GM12878 (cell line): ENCODE measurements at regions not wholly inside any gene's neighbourhood (a gene's known extent, or its start where the extent isn't known, plus 50 kb on each side); places are given as distances from the start of the nearest gene placed in this dataset.
"Not testable (repeated sequence)": the region's sequence is repeated elsewhere in the genome, so short reads cannot be mapped to it uniquely, and the experiment has no call there.

ENCODE experiments used
- CEBPB ChIP-seq, 2 experiments: fragments of 150-350 bp in 1 of 2; IDR thresholded peaks; 2 replicates each; pipeline ENCODE4 v1.6.1; 2012 to 2014; ENCODE audit warnings: low read depth in 2 of 2, low read length in 2 of 2, borderline replicate concordance in 1 of 2, inconsistent platforms in 1 of 2
- GABPA ChIP-seq: IDR thresholded peaks from 2 replicates; pipeline ENCODE4 v1.6.1; 2014; ENCODE audit warnings: antibody characterized with exemption, low read depth, mild to moderate bottlenecking, inconsistent platforms
- MYC ChIP-seq: IDR thresholded peaks from 2 replicates; pipeline ENCODE4 v1.6.1; 2011; ENCODE audit warnings: mild to moderate bottlenecking, low read length, moderate library complexity, inconsistent platforms; ENCODE audit not compliant: insufficient read depth, insufficient replicate concordance, insufficient read length, severe bottlenecking
- NRF1 ChIP-seq: conservative IDR thresholded peaks from 2 replicates; pipeline ENCODE4 v1.6.1; 2011; ENCODE audit warnings: mild to moderate bottlenecking, low read depth, low read length, improper control_type of control experiment
- POLR2A ChIP-seq: IDR thresholded peaks from 2 replicates; pipeline ENCODE4 v1.6.1; 2011; ENCODE audit warnings: low read depth, mild to moderate bottlenecking, low read length
- POLR2AphosphoS5 ChIP-seq: IDR thresholded peaks from 2 replicates; pipeline ENCODE4 v1.6.1; 2011; ENCODE audit warnings: mild to moderate bottlenecking, low read length, inconsistent platforms
- SIN3A ChIP-seq: IDR thresholded peaks from 2 replicates; pipeline ENCODE4 v1.6.1; 2012; ENCODE audit warnings: low read depth, low read length, improper control_type of control experiment
- SMAD1 ChIP-seq: fragments of 450-650 bp; IDR thresholded peaks from 2 replicates; pipeline ENCODE4 v1.6.1; 2018; ENCODE audit warnings: mild to moderate bottlenecking, low read depth; ENCODE audit not compliant: partially characterized antibody
- ZNF274 ChIP-seq: IDR thresholded peaks from one replicate; pipeline ENCODE4 v1.8.0; 2011; ENCODE audit not compliant: insufficient read length, insufficient read depth
- TF ChIP-seq, protein P1 (sequence below), 3 experiments: IDR thresholded peaks in 2 of 3; conservative IDR thresholded peaks in 1 of 3; 2 replicates each; pipeline ENCODE4 v1.5.1; 2011; ENCODE audit warnings: low read depth in 3 of 3, low read length in 3 of 3, mild to moderate bottlenecking in 3 of 3, control low read depth in 2 of 3, moderate library complexity in 2 of 3, inconsistent platforms in 1 of 3, mixed read lengths in 1 of 3; ENCODE audit not compliant: control insufficient read depth in 2 of 3, insufficient read depth in 1 of 3; ENCODE audit errors: extremely low read depth in 1 of 3
- TF ChIP-seq, protein P2 (sequence below): IDR thresholded peaks from 2 replicates; pipeline ENCODE4 v1.6.1; 2012; ENCODE audit warnings: low read depth, low read length, improper control_type of control experiment
- TF ChIP-seq, protein P3 (sequence below): IDR thresholded peaks from 2 replicates; pipeline ENCODE4 v1.6.1; 2012; ENCODE audit warnings: low read depth, low read length, improper control_type of control experiment
- TF ChIP-seq, protein P4 (sequence below): fragments of 450-650 bp; IDR thresholded peaks from 2 replicates; pipeline ENCODE4 v1.6.1; 2017; ENCODE audit warnings: antibody characterized with exemption, mild to moderate bottlenecking, moderate library complexity

DNA sequence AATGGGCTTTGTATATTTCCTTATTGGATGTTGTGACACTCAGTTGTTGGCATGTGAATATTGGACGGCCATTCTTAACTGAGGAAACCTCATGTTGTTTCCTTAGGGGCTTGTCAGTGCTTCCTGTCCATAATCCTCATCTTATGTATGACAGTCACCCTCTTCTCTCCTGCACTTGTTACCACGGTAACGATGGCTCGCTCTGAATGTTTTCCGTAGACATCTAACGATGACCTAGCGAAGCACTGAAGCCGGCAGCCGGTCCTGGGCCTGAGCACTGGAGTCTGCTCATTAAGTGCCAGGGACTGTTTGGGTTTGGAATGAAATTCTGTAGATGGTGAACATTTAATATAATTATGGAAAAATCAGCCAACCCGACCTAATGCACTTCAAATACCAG, 242.7 kb upstream of the NBPF12 start:
- TF ChIP-seq SIN3A; ZNF274; MYC; GABPA; POLR2A; SMAD1; POLR2AphosphoS5; CEBPB (IDR thresholded peaks at IDR 0.05; ENCODE audit: borderline replicate concordance in 1 of 2, low read depth in 2 of 2, low read length in 2 of 2); NRF1: not testable (repeated sequence)
- TF ChIP-seq, protein P1, sequence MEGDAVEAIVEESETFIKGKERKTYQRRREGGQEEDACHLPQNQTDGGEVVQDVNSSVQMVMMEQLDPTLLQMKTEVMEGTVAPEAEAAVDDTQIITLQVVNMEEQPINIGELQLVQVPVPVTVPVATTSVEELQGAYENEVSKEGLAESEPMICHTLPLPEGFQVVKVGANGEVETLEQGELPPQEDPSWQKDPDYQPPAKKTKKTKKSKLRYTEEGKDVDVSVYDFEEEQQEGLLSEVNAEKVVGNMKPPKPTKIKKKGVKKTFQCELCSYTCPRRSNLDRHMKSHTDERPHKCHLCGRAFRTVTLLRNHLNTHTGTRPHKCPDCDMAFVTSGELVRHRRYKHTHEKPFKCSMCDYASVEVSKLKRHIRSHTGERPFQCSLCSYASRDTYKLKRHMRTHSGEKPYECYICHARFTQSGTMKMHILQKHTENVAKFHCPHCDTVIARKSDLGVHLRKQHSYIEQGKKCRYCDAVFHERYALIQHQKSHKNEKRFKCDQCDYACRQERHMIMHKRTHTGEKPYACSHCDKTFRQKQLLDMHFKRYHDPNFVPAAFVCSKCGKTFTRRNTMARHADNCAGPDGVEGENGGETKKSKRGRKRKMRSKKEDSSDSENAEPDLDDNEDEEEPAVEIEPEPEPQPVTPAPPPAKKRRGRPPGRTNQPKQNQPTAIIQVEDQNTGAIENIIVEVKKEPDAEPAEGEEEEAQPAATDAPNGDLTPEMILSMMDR (IDR thresholded peaks at IDR 0.05 in 2 of 3, conservative IDR thresholded peaks at IDR 0.05 in 1 of 3; ENCODE audit: control insufficient read depth in 2 of 3, extremely low read depth in 1 of 3, insufficient read depth in 1 of 3, low read depth in 3 of 3, low read length in 3 of 3) = not testable (repeated sequence)
- TF ChIP-seq, protein P2, sequence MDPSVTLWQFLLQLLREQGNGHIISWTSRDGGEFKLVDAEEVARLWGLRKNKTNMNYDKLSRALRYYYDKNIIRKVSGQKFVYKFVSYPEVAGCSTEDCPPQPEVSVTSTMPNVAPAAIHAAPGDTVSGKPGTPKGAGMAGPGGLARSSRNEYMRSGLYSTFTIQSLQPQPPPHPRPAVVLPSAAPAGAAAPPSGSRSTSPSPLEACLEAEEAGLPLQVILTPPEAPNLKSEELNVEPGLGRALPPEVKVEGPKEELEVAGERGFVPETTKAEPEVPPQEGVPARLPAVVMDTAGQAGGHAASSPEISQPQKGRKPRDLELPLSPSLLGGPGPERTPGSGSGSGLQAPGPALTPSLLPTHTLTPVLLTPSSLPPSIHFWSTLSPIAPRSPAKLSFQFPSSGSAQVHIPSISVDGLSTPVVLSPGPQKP = not testable (repeated sequence)
- TF ChIP-seq, protein P3, sequence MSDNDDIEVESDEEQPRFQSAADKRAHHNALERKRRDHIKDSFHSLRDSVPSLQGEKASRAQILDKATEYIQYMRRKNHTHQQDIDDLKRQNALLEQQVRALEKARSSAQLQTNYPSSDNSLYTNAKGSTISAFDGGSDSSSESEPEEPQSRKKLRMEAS = not testable (repeated sequence)
- TF ChIP-seq, protein P4, sequence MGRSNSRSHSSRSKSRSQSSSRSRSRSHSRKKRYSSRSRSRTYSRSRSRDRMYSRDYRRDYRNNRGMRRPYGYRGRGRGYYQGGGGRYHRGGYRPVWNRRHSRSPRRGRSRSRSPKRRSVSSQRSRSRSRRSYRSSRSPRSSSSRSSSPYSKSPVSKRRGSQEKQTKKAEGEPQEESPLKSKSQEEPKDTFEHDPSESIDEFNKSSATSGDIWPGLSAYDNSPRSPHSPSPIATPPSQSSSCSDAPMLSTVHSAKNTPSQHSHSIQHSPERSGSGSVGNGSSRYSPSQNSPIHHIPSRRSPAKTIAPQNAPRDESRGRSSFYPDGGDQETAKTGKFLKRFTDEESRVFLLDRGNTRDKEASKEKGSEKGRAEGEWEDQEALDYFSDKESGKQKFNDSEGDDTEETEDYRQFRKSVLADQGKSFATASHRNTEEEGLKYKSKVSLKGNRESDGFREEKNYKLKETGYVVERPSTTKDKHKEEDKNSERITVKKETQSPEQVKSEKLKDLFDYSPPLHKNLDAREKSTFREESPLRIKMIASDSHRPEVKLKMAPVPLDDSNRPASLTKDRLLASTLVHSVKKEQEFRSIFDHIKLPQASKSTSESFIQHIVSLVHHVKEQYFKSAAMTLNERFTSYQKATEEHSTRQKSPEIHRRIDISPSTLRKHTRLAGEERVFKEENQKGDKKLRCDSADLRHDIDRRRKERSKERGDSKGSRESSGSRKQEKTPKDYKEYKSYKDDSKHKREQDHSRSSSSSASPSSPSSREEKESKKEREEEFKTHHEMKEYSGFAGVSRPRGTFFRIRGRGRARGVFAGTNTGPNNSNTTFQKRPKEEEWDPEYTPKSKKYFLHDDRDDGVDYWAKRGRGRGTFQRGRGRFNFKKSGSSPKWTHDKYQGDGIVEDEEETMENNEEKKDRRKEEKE = not testable (repeated sequence)
